ENCODE measurements at regions not wholly inside any gene's neighbourhood (a gene's known extent, or its start where the extent isn't known, plus 50 kb on each side); places are given as distances from the start of the nearest gene placed in this dataset.

- H3K79me2 ChIP-seq (ENCODE audit: insufficient read depth, low read length), result no peaks in the 10 kb centered on the region
- no peak overlapping the region for H3K4me2 ChIP-seq (ENCODE audit: low read depth, low read length, poor library complexity, severe bottlenecking)
- H3K9ac ChIP-seq (ENCODE audit: low read length), result no peak overlapping the region
- H3F3A ChIP-seq (ENCODE audit: insufficient read depth), result no peaks in the 10 kb centered on the region
- no peak for TF ChIP-seq CTCF (IDR thresholded peaks at IDR 0.05; ENCODE audit: insufficient read depth, low read length, poor library complexity, severe bottlenecking)
- no peak for TF ChIP-seq EZH2phosphoT487 (conservative IDR thresholded peaks at IDR 0.05; ENCODE audit: low read length)
- H3K9me3 ChIP-seq (ENCODE audit: insufficient read depth, low read length), result no peaks in the 10 kb centered on the region
- no peak overlapping the region for H3K27ac ChIP-seq (ENCODE audit: low read depth, low read length)
- no peaks in the 10 kb centered on the region for H3K9me2 ChIP-seq (replicated peaks; ENCODE audit: insufficient read depth, low read length)
- no peaks in the 10 kb centered on the region for H3K36me3 ChIP-seq (ENCODE audit: low read length)
- H4K20me1 ChIP-seq (ENCODE audit: low read depth, low read length), result no peaks in the 10 kb centered on the region
- no peak overlapping the region for H3K4me3 ChIP-seq (ENCODE audit: insufficient read depth, low read length, poor library complexity, severe bottlenecking)
- H2AFZ ChIP-seq (ENCODE audit: low read depth, low read length, severe bottlenecking), result no peak overlapping the region
- H3K27me3 ChIP-seq (ENCODE audit: low read length), result no peaks in the 10 kb centered on the region
Observed at GRCh38 chr2:226447338-226448300, 352.0 kb downstream of the IRS1 start.

DNA sequence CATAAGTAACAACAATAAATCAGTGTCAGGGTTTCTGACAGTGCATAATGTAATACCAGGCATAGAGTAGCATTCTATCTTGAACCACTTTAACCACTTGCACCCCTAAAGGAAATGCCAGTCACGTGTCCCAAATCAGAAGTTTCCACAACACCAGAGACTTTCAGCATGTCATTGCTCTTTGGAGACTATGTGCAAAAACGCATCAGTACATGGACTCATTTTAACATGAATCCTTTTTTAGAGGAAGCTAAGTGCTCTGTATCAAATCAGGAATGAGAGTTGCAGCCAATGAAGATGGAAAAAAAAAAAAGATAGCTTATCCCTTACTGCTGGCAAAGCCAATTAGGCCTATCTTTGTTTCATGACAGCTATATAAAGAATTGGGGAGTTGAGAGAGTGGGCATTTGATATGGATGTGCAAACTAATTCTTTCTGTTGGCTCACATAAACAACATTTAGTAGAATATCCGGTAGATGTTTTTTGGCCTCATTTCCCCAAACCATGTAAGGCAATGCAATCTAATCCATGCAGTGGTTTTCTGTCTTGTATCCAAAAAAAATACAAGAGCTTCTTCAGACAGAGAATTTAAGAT is 353.1 kb downstream of the IRS1 start:
- Histone ChIP-seq H3K9ac (ENCODE audit: low read length) (no peak overlapping the region), H3K79me2 (ENCODE audit: insufficient read depth, low read length) (no peaks in the 10 kb centered on the region), H4K20me1 (ENCODE audit: low read depth, low read length) (no peaks in the 10 kb centered on the region), H3K36me3 (ENCODE audit: low read length) (no peaks in the 10 kb centered on the region), H3K4me2 (ENCODE audit: low read depth, low read length, poor library complexity, severe bottlenecking) (no peak overlapping the region), H3K27me3 (ENCODE audit: low read length) (no peaks in the 10 kb centered on the region), H3K9me3 (ENCODE audit: insufficient read depth, low read length) (no peaks in the 10 kb centered on the region), H3F3A (ENCODE audit: insufficient read depth) (no peaks in the 10 kb centered on the region), H3K27ac (ENCODE audit: low read depth, low read length) (no peak overlapping the region), H3K9me2 (replicated peaks; ENCODE audit: insufficient read depth, low read length) (no peaks in the 10 kb centered on the region), H2AFZ (ENCODE audit: low read depth, low read length, severe bottlenecking) (no peak overlapping the region), H3K4me3 (ENCODE audit: insufficient read depth, low read length, poor library complexity, severe bottlenecking) (no peak overlapping the region)
- TF ChIP-seq CTCF (IDR thresholded peaks at IDR 0.05; ENCODE audit: insufficient read depth, low read length, poor library complexity, severe bottlenecking) (no peak), EZH2phosphoT487 (conservative IDR thresholded peaks at IDR 0.05; ENCODE audit: low read length) (no peak)

DNA sequence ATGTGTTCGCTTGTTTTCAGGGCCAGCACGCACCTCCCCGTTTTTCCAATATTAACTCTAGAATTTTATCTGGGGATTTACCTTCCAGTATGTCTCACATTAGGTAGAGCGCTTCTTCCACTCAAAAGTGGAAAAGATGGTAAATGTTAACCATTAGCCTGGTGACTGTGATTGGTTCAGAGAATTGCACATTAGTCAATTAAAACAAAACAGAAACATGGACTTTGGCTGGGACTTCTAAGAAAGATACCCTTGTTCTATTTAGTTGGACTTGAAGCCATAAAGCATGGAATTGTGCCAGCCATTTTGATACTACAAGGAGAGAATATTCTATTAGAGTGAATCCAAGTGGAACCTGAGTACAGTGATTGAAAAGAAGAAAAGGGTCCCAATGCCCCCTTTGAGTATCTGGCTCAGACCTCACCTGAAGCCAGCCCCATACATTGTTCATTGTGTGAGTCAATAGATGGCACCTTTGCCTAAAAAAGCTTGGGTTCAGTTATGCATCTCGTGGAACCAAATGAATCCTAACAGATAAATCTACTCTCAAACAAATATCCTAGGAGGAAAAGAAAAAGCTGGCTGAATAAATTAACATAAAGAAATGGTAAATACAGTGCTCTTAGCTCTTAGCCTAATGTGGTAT is 354.3 kb downstream of the IRS1 start:
- no peak for TF ChIP-seq CTCF (IDR thresholded peaks at IDR 0.05; ENCODE audit: insufficient read depth, low read length, poor library complexity, severe bottlenecking)
- no peak for TF ChIP-seq EZH2phosphoT487 (conservative IDR thresholded peaks at IDR 0.05; ENCODE audit: low read length)
- Histone ChIP-seq H3F3A (ENCODE audit: insufficient read depth) (no peaks in the 10 kb centered on the region), H3K9me3 (ENCODE audit: insufficient read depth, low read length) (no peaks in the 10 kb centered on the region), H3K79me2 (ENCODE audit: insufficient read depth, low read length) (no peaks in the 10 kb centered on the region), H3K9me2 (replicated peaks; ENCODE audit: insufficient read depth, low read length) (no peaks in the 10 kb centered on the region), H3K9ac (ENCODE audit: low read length) (no peak overlapping the region), H3K27me3 (ENCODE audit: low read length) (no peaks in the 10 kb centered on the region), H3K27ac (ENCODE audit: low read depth, low read length) (no peak overlapping the region), H3K4me2 (ENCODE audit: low read depth, low read length, poor library complexity, severe bottlenecking) (no peak overlapping the region), H4K20me1 (ENCODE audit: low read depth, low read length) (no peaks in the 10 kb centered on the region), H3K36me3 (ENCODE audit: low read length) (no peaks in the 10 kb centered on the region), H3K4me3 (ENCODE audit: insufficient read depth, low read length, poor library complexity, severe bottlenecking) (no peak overlapping the region), H2AFZ (ENCODE audit: low read depth, low read length, severe bottlenecking) (no peak overlapping the region)
